ENCODE measurements at regions not wholly inside any gene's neighbourhood (a gene's known extent, or its start where the extent isn't known, plus 50 kb on each side); places are given as distances from the start of the nearest gene placed in this dataset.

DNA sequence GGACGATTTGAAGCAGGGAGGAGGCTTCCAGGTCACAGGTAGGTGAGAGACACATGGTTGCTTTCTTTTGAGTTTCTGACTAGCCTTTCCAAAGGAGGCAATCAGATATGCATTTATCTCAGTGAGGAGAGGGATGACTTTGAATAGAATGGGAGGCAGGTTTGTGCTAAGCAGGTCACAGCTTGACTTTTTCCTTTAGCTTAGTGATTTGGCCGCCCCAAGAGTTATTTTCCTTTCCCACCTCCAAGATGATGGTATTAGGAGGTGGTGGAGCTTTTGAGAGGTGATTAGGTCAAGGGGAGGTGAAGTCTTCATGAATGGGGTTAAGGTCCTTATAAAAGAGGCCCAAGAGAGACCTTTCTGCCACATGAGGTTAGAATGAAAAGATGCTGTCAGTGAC is 443.7 kb downstream of the TYW1 start:
- peaks cover 0 to 9% (median 6%) of the 10 kb centered on the region in 4 donors for H3K9me3 ChIP-seq
- DNase-seq (ENCODE audit: extremely low spot score), result no peak
- H3K4me3 ChIP-seq, result no peak overlapping the region
- H3K27me3 ChIP-seq, result no peaks in the 10 kb centered on the region
- H3K4me1 ChIP-seq, result no peaks in the 10 kb centered on the region
- WGBS, result 0% methylated on average over 2 of the region's 2 CpGs
- H3K36me3 ChIP-seq, result no peaks in the 10 kb centered on the region
- TF ChIP-seq EP300 (IDR thresholded peaks at IDR 0.05), result no peak
- TF ChIP-seq, protein P1, sequence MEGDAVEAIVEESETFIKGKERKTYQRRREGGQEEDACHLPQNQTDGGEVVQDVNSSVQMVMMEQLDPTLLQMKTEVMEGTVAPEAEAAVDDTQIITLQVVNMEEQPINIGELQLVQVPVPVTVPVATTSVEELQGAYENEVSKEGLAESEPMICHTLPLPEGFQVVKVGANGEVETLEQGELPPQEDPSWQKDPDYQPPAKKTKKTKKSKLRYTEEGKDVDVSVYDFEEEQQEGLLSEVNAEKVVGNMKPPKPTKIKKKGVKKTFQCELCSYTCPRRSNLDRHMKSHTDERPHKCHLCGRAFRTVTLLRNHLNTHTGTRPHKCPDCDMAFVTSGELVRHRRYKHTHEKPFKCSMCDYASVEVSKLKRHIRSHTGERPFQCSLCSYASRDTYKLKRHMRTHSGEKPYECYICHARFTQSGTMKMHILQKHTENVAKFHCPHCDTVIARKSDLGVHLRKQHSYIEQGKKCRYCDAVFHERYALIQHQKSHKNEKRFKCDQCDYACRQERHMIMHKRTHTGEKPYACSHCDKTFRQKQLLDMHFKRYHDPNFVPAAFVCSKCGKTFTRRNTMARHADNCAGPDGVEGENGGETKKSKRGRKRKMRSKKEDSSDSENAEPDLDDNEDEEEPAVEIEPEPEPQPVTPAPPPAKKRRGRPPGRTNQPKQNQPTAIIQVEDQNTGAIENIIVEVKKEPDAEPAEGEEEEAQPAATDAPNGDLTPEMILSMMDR (IDR thresholded peaks at IDR 0.05), result no peak
- no peak for TF ChIP-seq POLR2AphosphoS5 (IDR thresholded peaks at IDR 0.05)
- TF ChIP-seq POLR2A (IDR thresholded peaks at IDR 0.05; ENCODE audit: low read depth), result no peak
- intact Hi-C loops (cut with DNase I), result no loop called here
- no peak overlapping the region for H3K27ac ChIP-seq (replicated peaks in 1 of 4)

- intact Hi-C loops (cut with DNase I), result no loop called here
- WGBS, result 96% methylated on average over 4 of the region's 4 CpGs
- no peak for DNase-seq (ENCODE audit: extremely low spot score)
Measured at GRCh38 chr7:67445728-67446127, 449.1 kb downstream of the TYW1 start.

GRCh38 chr7:67447297-67447696 is 450.7 kb downstream of the TYW1 start:
- no peak for DNase-seq (ENCODE audit: extremely low spot score)
- Histone ChIP-seq H3K36me3 (no peaks in the 10 kb centered on the region), H3K9me3 (peaks cover 0 to 15% (median 6%) of the 10 kb centered on the region in 4 donors), H3K4me1 (no peaks in the 10 kb centered on the region), H3K4me3 (no peak overlapping the region), H3K27ac (replicated peaks in 1 of 4) (no peak overlapping the region), H3K27me3 (no peaks in the 10 kb centered on the region)
- intact Hi-C loops (cut with DNase I), result no loop called here
- TF ChIP-seq, protein P1 (IDR thresholded peaks at IDR 0.05), result no peak
- TF ChIP-seq POLR2A (IDR thresholded peaks at IDR 0.05; ENCODE audit: low read depth) (no peak), POLR2AphosphoS5 (IDR thresholded peaks at IDR 0.05) (no peak), EP300 (IDR thresholded peaks at IDR 0.05) (no peak)

More at GRCh38 chr7:67445728-67446127, 449.1 kb downstream of the TYW1 start:
- Histone ChIP-seq H3K9me3 (peaks cover 0 to 15% (median 6%) of the 10 kb centered on the region in 4 donors), H3K4me3 (no peak overlapping the region), H3K36me3 (no peaks in the 10 kb centered on the region), H3K4me1 (no peaks in the 10 kb centered on the region), H3K27me3 (no peaks in the 10 kb centered on the region), H3K27ac (replicated peaks in 1 of 4) (no peak overlapping the region)
- no peak for TF ChIP-seq POLR2AphosphoS5 (IDR thresholded peaks at IDR 0.05)
- TF ChIP-seq EP300 (IDR thresholded peaks at IDR 0.05), result no peak
- no peak for TF ChIP-seq POLR2A (IDR thresholded peaks at IDR 0.05; ENCODE audit: low read depth)
- TF ChIP-seq, protein P1 (IDR thresholded peaks at IDR 0.05), result no peak

GRCh38 chr7:67448271-67448670 is 451.6 kb downstream of the TYW1 start:
- H3K9me3 ChIP-seq, result peaks cover 0 to 15% (median 6%) of the 10 kb centered on the region in 4 donors
- WGBS, result 76% methylated on average over 1 of the region's 1 CpG
- H3K4me3 ChIP-seq, result no peak overlapping the region
- TF ChIP-seq POLR2AphosphoS5 (IDR thresholded peaks at IDR 0.05), result no peak
- TF ChIP-seq, protein P1 (IDR thresholded peaks at IDR 0.05), result no peak
- no peak for TF ChIP-seq EP300 (IDR thresholded peaks at IDR 0.05)
- no peak for TF ChIP-seq POLR2A (IDR thresholded peaks at IDR 0.05; ENCODE audit: low read depth)
- no peaks in the 10 kb centered on the region for H3K36me3 ChIP-seq
- DNase-seq (ENCODE audit: extremely low spot score), result no peak
- intact Hi-C loops (cut with DNase I), result no loop called here
- no peaks in the 10 kb centered on the region for H3K27me3 ChIP-seq
- no peak overlapping the region for H3K27ac ChIP-seq (replicated peaks in 1 of 4)
- H3K4me1 ChIP-seq, result no peaks in the 10 kb centered on the region

GRCh38 chr7:67450171-67450570 is 453.5 kb downstream of the TYW1 start:
- Histone ChIP-seq H3K4me3 (no peak overlapping the region), H3K4me1 (no peaks in the 10 kb centered on the region), H3K9me3 (peaks cover 0 to 8% (median 0%) of the 10 kb centered on the region in 4 donors), H3K27ac (replicated peaks in 1 of 4) (no peak overlapping the region), H3K27me3 (no peaks in the 10 kb centered on the region), H3K36me3 (no peaks in the 10 kb centered on the region)
- WGBS, result 75% methylated on average over 3 of the region's 3 CpGs
- intact Hi-C loops (cut with DNase I), result no loop called here
- DNase-seq (ENCODE audit: extremely low spot score), result no peak
- TF ChIP-seq POLR2A (IDR thresholded peaks at IDR 0.05; ENCODE audit: low read depth) (no peak), EP300 (IDR thresholded peaks at IDR 0.05) (no peak), POLR2AphosphoS5 (IDR thresholded peaks at IDR 0.05) (no peak)
- TF ChIP-seq, protein P1 (IDR thresholded peaks at IDR 0.05), result no peak

Data from esophagus muscularis mucosa (tissue), 4 donors.